Right lobe of liver (tissue), 6 donors: ENCODE measurements at regions not wholly inside any gene's neighbourhood (a gene's known extent, or its start where the extent isn't known, plus 50 kb on each side); places are given as distances from the start of the nearest gene placed in this dataset.

Experiments used
- ATAC-seq, 4 donors: fragments of 200-7000 bp; cut with Tn5 transposase; one replicate each; pipeline ENCODE4 v1.9.1; 2020; ENCODE audit warnings: mild to moderate bottlenecking in 4 of 4, moderate library complexity in 4 of 4
- DNase-seq, 3 donors: peaks; one replicate each; pipeline ENCODE4 v3.0.0-alpha.2; 2020
- H3K27ac ChIP-seq, 3 donors: fragments of 200-600 bp; one replicate each; pipeline ENCODE4 v1.8.0; 2022
- H3K27me3 ChIP-seq, 2 donors: fragments of 200-600 bp; one replicate each; pipeline ENCODE4 v1.8.0; 2022
- H3K36me3 ChIP-seq, 4 donors: fragments of 200-600 bp; sonication (generic) in 1 of 4; one replicate each; pipeline versions ENCODE4 v1.5.1 to v1.8.0; 2017 to 2022; ENCODE audit warnings: control low read depth in 1 of 4
- H3K4me1 ChIP-seq, 4 donors: fragments of 200-600 bp; sonication (generic) in 1 of 4; one replicate each; pipeline versions ENCODE4 v1.5.1 to v1.8.0; 2017 to 2022; ENCODE audit warnings: control low read depth in 1 of 4
- H3K4me3 ChIP-seq, 3 donors: fragments of 200-600 bp; one replicate each; pipeline ENCODE4 v1.8.0; 2022
- H3K9me3 ChIP-seq, 4 donors: fragments of 200-600 bp; sonication (generic) in 1 of 4; one replicate each; pipeline versions ENCODE4 v1.5.1 to v1.8.0; 2017 to 2022; ENCODE audit warnings: control low read depth in 1 of 4
- CTCF ChIP-seq, 4 donors: fragments of 200-600 bp in 3 of 4; fragments of 450-650 bp in 1 of 4; IDR thresholded peaks; one replicate each; pipeline versions ENCODE4 v1.5.1 to v1.8.0; 2016 to 2022; ENCODE audit warnings: antibody characterized with exemption in 4 of 4, mild to moderate bottlenecking in 2 of 4
- POLR2A ChIP-seq: fragments of 450-650 bp; IDR thresholded peaks from one replicate; pipeline ENCODE4 v1.6.1; 2017; ENCODE audit warnings: antibody characterized with exemption, mild to moderate bottlenecking
- WGBS: methylation state at CpG from one replicate; pipeline ENCODE4 v1.1.6; 2018; ENCODE audit warnings: low coverage, low lambda C conversion rate; ENCODE audit not compliant: insufficient coverage; ENCODE audit errors: missing lambda C conversion rate; 5-methylcytosine and 5-hydroxymethylcytosine counted together
- intact Hi-C, 2 donors: fragments of 100-400 bp; cut with DNase I; formaldehyde crosslinking; loops; one replicate each; pipeline versions ENCODE4 v1.11.2 to v1.14.1; 2022
- donor health status: DM: no; HTN: yes; CAD: no.
- donor health status: DM: no; HTN: no; CAD: no.
- donor health status: DM: no; HTN: no; CAD: no.
- donor health status: DM: no; HTN: yes; CAD: no.
- donor health status: DM: no; HTN: yes; CAD: no.

- ATAC-seq (peak; percentile 69 to 85 (median 77)), DNase-seq (no peak)
- H3K27me3 ChIP-seq, result no peaks in the 10 kb centered on the region
- no peaks in the 10 kb centered on the region for H3K36me3 ChIP-seq
- no peak overlapping the region for H3K4me3 ChIP-seq
- no peaks in the 10 kb centered on the region for H3K9me3 ChIP-seq
- TF ChIP-seq CTCF (IDR thresholded peaks at IDR 0.05) (peak; percentile 50 to 59 (median 56)), POLR2A (no peak)
- H3K4me1 ChIP-seq, result peaks cover 0 to 16% (median 0%) of the 10 kb centered on the region in 4 donors
- intact Hi-C loops, result no loop called here
- no peak overlapping the region for H3K27ac ChIP-seq
Measured at GRCh38 chr13:99033814-99034213, 56.0 kb upstream of the DOCK9 start.

- peaks cover 0 to 16% (median 0%) of the 10 kb centered on the region in 4 donors for H3K4me1 ChIP-seq
- intact Hi-C loops, result no loop called here
- no peak for TF ChIP-seq CTCF (IDR thresholded peaks at IDR 0.05)
- TF ChIP-seq POLR2A, result no peak
- H3K27me3 ChIP-seq, result no peaks in the 10 kb centered on the region
- 77% methylated on average over 5 of the region's 5 CpGs for WGBS
- ATAC-seq, result peak; percentile 23 to 66 (median 39)
- no peaks in the 10 kb centered on the region for H3K36me3 ChIP-seq
- no peak overlapping the region for H3K27ac ChIP-seq
- H3K9me3 ChIP-seq, result no peaks in the 10 kb centered on the region
- DNase-seq, result no peak
- H3K4me3 ChIP-seq, result no peak overlapping the region
Measured at GRCh38 chr13:99034333-99035085, 56.6 kb upstream of the DOCK9 start.

GRCh38 chr13:99035715-99036114, 57.9 kb upstream of the DOCK9 start:
- Histone ChIP-seq H3K9me3 (no peaks in the 10 kb centered on the region), H3K4me1 (peaks cover 0 to 16% (median 0%) of the 10 kb centered on the region in 4 donors), H3K27me3 (no peaks in the 10 kb centered on the region), H3K36me3 (no peaks in the 10 kb centered on the region), H3K4me3 (no peak overlapping the region), H3K27ac (no peak overlapping the region)
- 89% methylated on average over 5 of the region's 5 CpGs for WGBS
- TF ChIP-seq CTCF (IDR thresholded peaks at IDR 0.05) (no peak), POLR2A (no peak)
- ATAC-seq (no peak), DNase-seq (no peak)
- intact Hi-C loops, result no loop called here

GRCh38 chr13:99037756-99038155, 59.9 kb upstream of the DOCK9 start:
- intact Hi-C loops, result no loop called here
- WGBS, result 98% methylated on average over 2 of the region's 2 CpGs
- Histone ChIP-seq H3K27me3 (no peaks in the 10 kb centered on the region), H3K4me1 (peaks cover 0 to 6% (median 0%) of the 10 kb centered on the region in 4 donors), H3K9me3 (no peaks in the 10 kb centered on the region), H3K4me3 (no peak overlapping the region), H3K27ac (no peak overlapping the region), H3K36me3 (no peaks in the 10 kb centered on the region)
- no peak for ATAC-seq
- TF ChIP-seq POLR2A (no peak), CTCF (IDR thresholded peaks at IDR 0.05) (no peak)
- no peak for DNase-seq
